H9 (cell line): ENCODE measurements at regions not wholly inside any gene's neighbourhood (a gene's known extent, or its start where the extent isn't known, plus 50 kb on each side); places are given as distances from the start of the nearest gene placed in this dataset.

ENCODE experiments used
- DNase-seq: peaks from one replicate; pipeline ENCODE4 v3.0.0-alpha.2; 2017
- H2AFZ ChIP-seq: one replicate; pipeline ENCODE4 v1.6.1; 2013; ENCODE audit warnings: mild to moderate bottlenecking, low read length, control low read depth, moderate library complexity
- H2AK5ac ChIP-seq: 2 replicates; pipeline ENCODE4 v1.6.1; 2013; ENCODE audit warnings: low read length, control low read depth, mixed read lengths; ENCODE audit not compliant: insufficient read length
- H2BK120ac ChIP-seq: one replicate; pipeline ENCODE4 v1.6.1; 2013; ENCODE audit warnings: low read depth, mild to moderate bottlenecking, low read length, control low read depth, inconsistent platforms; ENCODE audit not compliant: poor library complexity, severe bottlenecking
- H2BK12ac ChIP-seq: 2 replicates; pipeline ENCODE4 v1.6.1; 2013; ENCODE audit warnings: low read length, control low read depth, mixed read lengths, low read depth; ENCODE audit not compliant: insufficient read length
- H2BK15ac ChIP-seq: 2 replicates; pipeline ENCODE4 v1.6.1; 2013; ENCODE audit warnings: low read depth, low read length, control low read depth
- H2BK20ac ChIP-seq: one replicate; pipeline ENCODE4 v1.6.1; 2013; ENCODE audit warnings: low read depth, mild to moderate bottlenecking, low read length, control low read depth, inconsistent platforms; ENCODE audit not compliant: poor library complexity, severe bottlenecking
- H2BK5ac ChIP-seq: 2 replicates; pipeline ENCODE4 v1.6.1; 2013; ENCODE audit warnings: low read length, control low read depth, mixed read lengths; ENCODE audit not compliant: insufficient read length
- H3K14ac ChIP-seq: 2 replicates; pipeline ENCODE4 v1.6.1; 2013; ENCODE audit warnings: low read length, control low read depth; ENCODE audit not compliant: insufficient read depth
- H3K18ac ChIP-seq: 2 replicates; pipeline ENCODE4 v1.6.1; 2013; ENCODE audit warnings: low read depth, mild to moderate bottlenecking, mixed read lengths, low read length, control low read depth; ENCODE audit not compliant: insufficient read length
- H3K23ac ChIP-seq: 2 replicates; pipeline ENCODE4 v1.6.1; 2013; ENCODE audit warnings: low read length, control low read depth, mixed read lengths, low read depth; ENCODE audit not compliant: insufficient read length
- H3K23me2 ChIP-seq: 2 replicates; pipeline ENCODE4 v1.6.1; 2013; ENCODE audit warnings: low read depth, mild to moderate bottlenecking, mixed read lengths, low read length, control low read depth; ENCODE audit not compliant: insufficient read length, poor library complexity, severe bottlenecking
- H3K27ac ChIP-seq: 2 replicates; pipeline ENCODE4 v1.5.1; 2013; ENCODE audit warnings: low read length, control low read depth, mixed read lengths, low read depth; ENCODE audit not compliant: insufficient read length
- H3K27me3 ChIP-seq: 2 replicates; pipeline ENCODE4 v1.6.1; 2013; ENCODE audit warnings: low read length, control low read depth, inconsistent platforms; ENCODE audit not compliant: insufficient read depth
- H3K4ac ChIP-seq: 2 replicates; pipeline ENCODE4 v1.6.1; 2013; ENCODE audit warnings: low read depth, mild to moderate bottlenecking, control low read depth, inconsistent platforms, low read length, moderate library complexity
- H3K4me1 ChIP-seq: 2 replicates; pipeline ENCODE4 v1.6.1; 2013; ENCODE audit warnings: low read length, control low read depth, inconsistent platforms; ENCODE audit not compliant: insufficient read depth
- H3K4me2 ChIP-seq: 2 replicates; pipeline ENCODE4 v1.6.1; 2013; ENCODE audit warnings: low read length, control low read depth, mixed read lengths; ENCODE audit not compliant: insufficient read length, insufficient read depth
- H3K56ac ChIP-seq: 2 replicates; pipeline ENCODE4 v1.6.1; 2013; ENCODE audit warnings: low read depth, mild to moderate bottlenecking, mixed read lengths, low read length, control low read depth; ENCODE audit not compliant: insufficient read length
- H3K79me1 ChIP-seq: 2 replicates; pipeline ENCODE4 v1.6.1; 2013; ENCODE audit warnings: low read depth, mild to moderate bottlenecking, moderate library complexity, low read length, control low read depth, inconsistent platforms; ENCODE audit not compliant: insufficient read depth, poor library complexity, severe bottlenecking
- H3K79me2 ChIP-seq: 2 replicates; pipeline ENCODE4 v1.6.1; 2013; ENCODE audit warnings: low read length, control low read depth, inconsistent platforms; ENCODE audit not compliant: insufficient read depth
- H3K9ac ChIP-seq: 2 replicates; pipeline ENCODE4 v1.6.1; 2013; ENCODE audit warnings: low read length, control low read depth, mixed read lengths; ENCODE audit not compliant: insufficient read length; ENCODE audit errors: extremely low read depth
- H3K9me3 ChIP-seq: one replicate; pipeline ENCODE4 v1.6.1; 2013; ENCODE audit warnings: low read depth, low read length, inconsistent platforms; ENCODE audit not compliant: control insufficient read depth
- H3T11ph ChIP-seq: one replicate; pipeline ENCODE4 v1.6.1; 2013; ENCODE audit warnings: mild to moderate bottlenecking, low read length, control low read depth, inconsistent platforms
- H4K20me1 ChIP-seq: one replicate; pipeline ENCODE4 v1.6.1; 2013; ENCODE audit not compliant: control insufficient read depth, insufficient read length, insufficient read depth
- H4K5ac ChIP-seq: 2 replicates; pipeline ENCODE4 v1.6.1; 2013; ENCODE audit warnings: low read depth, mild to moderate bottlenecking, mixed read lengths, low read length, control low read depth; ENCODE audit not compliant: insufficient read length
- H4K8ac ChIP-seq: replicated peaks from 2 replicates; pipeline ENCODE4 v1.6.1; 2013; ENCODE audit warnings: low read length, control low read depth, mixed read lengths, low read depth; ENCODE audit not compliant: insufficient read length
- H4K91ac ChIP-seq: 2 replicates; pipeline ENCODE4 v1.6.1; 2013; ENCODE audit warnings: low read depth, mild to moderate bottlenecking, moderate library complexity, mixed read lengths, low read length, control low read depth; ENCODE audit not compliant: insufficient read length
- H3K27ac Mint-ChIP-seq, 3 experiments: 2 replicates in 2 of 3; 3 replicates in 1 of 3; pipeline ENCODE4 v1.8.0; 2020 to 2021; ENCODE audit warnings: mixed read lengths in 3 of 3, mild to moderate bottlenecking in 1 of 3, moderate library complexity in 1 of 3
- H3K27me3 Mint-ChIP-seq: 2 replicates; pipeline ENCODE4 v1.8.0; 2021; ENCODE audit warnings: low read depth, mild to moderate bottlenecking, moderate library complexity, mixed read lengths
- H3K36me3 Mint-ChIP-seq, 3 experiments: 2 replicates in 2 of 3; 3 replicates in 1 of 3; pipeline ENCODE4 v1.8.0; 2020 to 2021; ENCODE audit warnings: low read depth in 3 of 3, mixed read lengths in 3 of 3; ENCODE audit not compliant: insufficient read depth in 1 of 3
- H3K4me1 Mint-ChIP-seq, 2 experiments: 2 replicates each; pipeline ENCODE4 v1.8.0; 2020; ENCODE audit warnings: mixed read lengths in 2 of 2
- H3K4me3 Mint-ChIP-seq, 2 experiments: 2 replicates in 1 of 2; 3 replicates in 1 of 2; pipeline ENCODE4 v1.8.0; 2020 to 2021; ENCODE audit warnings: mild to moderate bottlenecking in 2 of 2, mixed read lengths in 2 of 2, moderate library complexity in 1 of 2
- H3K9me3 Mint-ChIP-seq, 2 experiments: 2 replicates in 1 of 2; 3 replicates in 1 of 2; pipeline ENCODE4 v1.8.0; 2020; ENCODE audit warnings: mild to moderate bottlenecking in 2 of 2, mixed read lengths in 2 of 2, moderate library complexity in 1 of 2
- WGBS: extraction: QIAGEN DNeasy Blood & Tissue Kit; methylation state at CpG from one replicate; pipeline ENCODE4 v1.1.7; 2013; ENCODE audit warnings: missing lambda C conversion rate, low lambda C conversion rate, mixed read lengths; ENCODE audit not compliant: insufficient read length; ENCODE audit errors: extremely low coverage; 5-methylcytosine and 5-hydroxymethylcytosine counted together
- TF ChIP-seq, protein P1 (sequence below): fragments of 200-600 bp; sonication (generic); conservative IDR thresholded peaks from 3 replicates; pipeline ENCODE4 v1.8.0; 2021; ENCODE audit warnings: antibody characterized with exemption, mild to moderate bottlenecking

DNA sequence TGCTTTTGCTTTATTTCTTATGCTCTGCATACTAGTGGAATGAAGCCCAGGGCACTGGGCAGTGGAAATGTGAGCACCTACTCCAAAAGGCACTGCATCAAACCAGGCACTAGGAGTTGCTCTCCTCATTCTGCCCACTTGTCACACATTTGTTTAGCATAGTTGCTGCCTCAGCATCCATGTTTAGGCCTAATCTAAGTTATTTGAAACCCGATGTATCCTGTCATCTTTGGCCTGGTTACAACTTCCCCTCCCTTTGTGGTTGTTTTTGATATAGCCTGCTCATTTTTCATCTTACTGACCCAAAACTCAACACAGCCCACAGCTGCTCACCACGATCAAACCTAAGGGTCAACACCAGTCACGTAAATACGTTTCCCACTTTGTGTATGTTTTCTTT, 82.2 kb upstream of the SELENOK start:
- Histone ChIP-seq H3K4me1 (no peaks in the 10 kb centered on the region), H2BK5ac (no peak overlapping the region), H2BK15ac (no peak overlapping the region), H4K20me1 (no peaks in the 10 kb centered on the region), H4K91ac (no peak overlapping the region), H2BK12ac (no peak overlapping the region), H2AK5ac (no peak overlapping the region), H3K4me2 (no peak overlapping the region), H3K14ac (no peak overlapping the region), H3K23ac (no peak overlapping the region), H2AFZ (no peak overlapping the region), H3K9me3 (no peaks in the 10 kb centered on the region), H4K5ac (no peak overlapping the region), H3K9ac (no peak overlapping the region), H2BK20ac (no peak overlapping the region), H3K27me3 (no peaks in the 10 kb centered on the region), H3K4ac (no peak overlapping the region), H3K79me2 (no peaks in the 10 kb centered on the region), H3K56ac (no peak overlapping the region), H3T11ph (no peak overlapping the region), H3K27ac (no peak overlapping the region), H3K18ac (no peak overlapping the region), H2BK120ac (no peak overlapping the region), H4K8ac (no peak overlapping the region), H3K23me2 (no peaks in the 10 kb centered on the region), H3K79me1 (no peaks in the 10 kb centered on the region)
- no peak for DNase-seq
- no peaks in the 10 kb centered on the region; the same call in none of the 2 replicates for H3K27me3 Mint-ChIP-seq
- no CpG with 5 or more reads among the region's 4 CpGs for WGBS
- H3K27ac Mint-ChIP-seq = no peak overlapping the region
- H3K9me3 Mint-ChIP-seq = peaks cover 5 to 14% of the 10 kb centered on the region in 2 experiments; a peak in 3 of 5 replicates
- TF ChIP-seq, protein P1, sequence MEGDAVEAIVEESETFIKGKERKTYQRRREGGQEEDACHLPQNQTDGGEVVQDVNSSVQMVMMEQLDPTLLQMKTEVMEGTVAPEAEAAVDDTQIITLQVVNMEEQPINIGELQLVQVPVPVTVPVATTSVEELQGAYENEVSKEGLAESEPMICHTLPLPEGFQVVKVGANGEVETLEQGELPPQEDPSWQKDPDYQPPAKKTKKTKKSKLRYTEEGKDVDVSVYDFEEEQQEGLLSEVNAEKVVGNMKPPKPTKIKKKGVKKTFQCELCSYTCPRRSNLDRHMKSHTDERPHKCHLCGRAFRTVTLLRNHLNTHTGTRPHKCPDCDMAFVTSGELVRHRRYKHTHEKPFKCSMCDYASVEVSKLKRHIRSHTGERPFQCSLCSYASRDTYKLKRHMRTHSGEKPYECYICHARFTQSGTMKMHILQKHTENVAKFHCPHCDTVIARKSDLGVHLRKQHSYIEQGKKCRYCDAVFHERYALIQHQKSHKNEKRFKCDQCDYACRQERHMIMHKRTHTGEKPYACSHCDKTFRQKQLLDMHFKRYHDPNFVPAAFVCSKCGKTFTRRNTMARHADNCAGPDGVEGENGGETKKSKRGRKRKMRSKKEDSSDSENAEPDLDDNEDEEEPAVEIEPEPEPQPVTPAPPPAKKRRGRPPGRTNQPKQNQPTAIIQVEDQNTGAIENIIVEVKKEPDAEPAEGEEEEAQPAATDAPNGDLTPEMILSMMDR = no peak
- H3K36me3 Mint-ChIP-seq = peaks cover 2 to 7% (median 6%) of the 10 kb centered on the region in 3 experiments
- H3K4me3 Mint-ChIP-seq = no peak overlapping the region
- H3K4me1 Mint-ChIP-seq = peaks cover 12 to 15% of the 10 kb centered on the region in 2 experiments
